Thyroid gland (tissue), 4 donors: ENCODE measurements at regions not wholly inside any gene's neighbourhood (a gene's known extent, or its start where the extent isn't known, plus 50 kb on each side); places are given as distances from the start of the nearest gene placed in this dataset.
A peak's percentile ranks its signal among the peaks of the same experiment; 100 is the strongest.

Source experiments
- DNase-seq, 2 donors: peaks; one replicate each; pipeline ENCODE4 v3.0.0-alpha.2; 2019
- H3K27ac ChIP-seq, 3 donors: fragments of 200-600 bp; sonication (generic); 1 replicate in 2 of 3; 2 replicates in 1 of 3; pipeline ENCODE4 v1.5.1; 2016 to 2019; ENCODE audit warnings: mild to moderate bottlenecking in 1 of 3, moderate library complexity in 1 of 3
- H3K27me3 ChIP-seq: fragments of 200-600 bp; sonication (generic); one replicate; pipeline ENCODE4 v1.5.1; 2019
- H3K36me3 ChIP-seq, 2 donors: fragments of 200-600 bp; sonication (generic); one replicate each; pipeline ENCODE4 v1.5.1; 2016 to 2019
- H3K4me1 ChIP-seq, 2 donors: fragments of 200-600 bp; sonication (generic); one replicate each; pipeline ENCODE4 v1.5.1; 2017 to 2019
- H3K4me3 ChIP-seq, 3 donors: fragments of 200-600 bp; sonication (generic); replicated peaks in 1 of 3; 1 replicate in 2 of 3; 2 replicates in 1 of 3; pipeline ENCODE4 v1.5.1; 2016; ENCODE audit warnings: mild to moderate bottlenecking in 1 of 3
- H3K9me3 ChIP-seq: fragments of 200-600 bp; sonication (generic); one replicate; pipeline ENCODE4 v1.5.1; 2017
- POLR2A ChIP-seq, 2 donors: fragments of 450-650 bp; IDR thresholded peaks; one replicate each; pipeline ENCODE4 v1.6.1; 2017; ENCODE audit warnings: antibody characterized with exemption in 2 of 2, mild to moderate bottlenecking in 2 of 2, moderate library complexity in 1 of 2
- WGBS, 2 donors: methylation state at CpG; one replicate each; pipeline ENCODE4 v1.1.5; 2017; 5-methylcytosine and 5-hydroxymethylcytosine counted together
- intact Hi-C: fragments of 100-400 bp; cut with DNase I; formaldehyde crosslinking; loops from one replicate; pipeline ENCODE4 v1.15.1; 2023
- TF ChIP-seq, protein P1 (sequence below), 6 experiments: fragments of 200-600 bp in 3 of 6; fragments of 450-650 bp in 3 of 6; sonication (generic) in 3 of 6; IDR thresholded peaks; one replicate each; pipeline ENCODE4 v1.5.1; 2016 to 2019; ENCODE audit warnings: antibody characterized with exemption in 6 of 6, mild to moderate bottlenecking in 2 of 6, inconsistent platforms in 1 of 6, moderate library complexity in 1 of 6

DNA sequence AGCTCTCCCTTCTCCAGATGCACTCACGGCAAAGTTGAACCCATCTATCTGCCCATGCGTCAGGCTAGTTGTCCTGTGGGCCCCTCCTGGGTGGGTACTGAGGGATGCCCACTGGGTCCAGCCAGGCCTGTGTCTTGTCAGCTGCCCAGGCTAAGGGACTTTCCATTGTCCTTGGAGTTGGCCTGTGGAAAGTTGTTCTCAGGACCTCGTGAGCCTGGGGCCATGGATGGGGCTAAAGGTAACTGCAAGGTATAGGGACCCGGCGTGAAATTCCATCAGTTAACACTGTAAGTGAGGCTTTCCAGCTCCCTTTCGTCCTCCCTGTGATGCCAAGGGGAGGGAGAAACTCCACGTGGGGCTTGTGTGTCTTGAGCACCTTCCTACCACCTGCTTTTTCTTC is 126.5 kb downstream of the CEBPB start:
- no peak for TF ChIP-seq POLR2A (IDR thresholded peaks at IDR 0.05)
- TF ChIP-seq, protein P1, sequence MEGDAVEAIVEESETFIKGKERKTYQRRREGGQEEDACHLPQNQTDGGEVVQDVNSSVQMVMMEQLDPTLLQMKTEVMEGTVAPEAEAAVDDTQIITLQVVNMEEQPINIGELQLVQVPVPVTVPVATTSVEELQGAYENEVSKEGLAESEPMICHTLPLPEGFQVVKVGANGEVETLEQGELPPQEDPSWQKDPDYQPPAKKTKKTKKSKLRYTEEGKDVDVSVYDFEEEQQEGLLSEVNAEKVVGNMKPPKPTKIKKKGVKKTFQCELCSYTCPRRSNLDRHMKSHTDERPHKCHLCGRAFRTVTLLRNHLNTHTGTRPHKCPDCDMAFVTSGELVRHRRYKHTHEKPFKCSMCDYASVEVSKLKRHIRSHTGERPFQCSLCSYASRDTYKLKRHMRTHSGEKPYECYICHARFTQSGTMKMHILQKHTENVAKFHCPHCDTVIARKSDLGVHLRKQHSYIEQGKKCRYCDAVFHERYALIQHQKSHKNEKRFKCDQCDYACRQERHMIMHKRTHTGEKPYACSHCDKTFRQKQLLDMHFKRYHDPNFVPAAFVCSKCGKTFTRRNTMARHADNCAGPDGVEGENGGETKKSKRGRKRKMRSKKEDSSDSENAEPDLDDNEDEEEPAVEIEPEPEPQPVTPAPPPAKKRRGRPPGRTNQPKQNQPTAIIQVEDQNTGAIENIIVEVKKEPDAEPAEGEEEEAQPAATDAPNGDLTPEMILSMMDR (IDR thresholded peaks at IDR 0.05) = no peak
- 81 to 84% methylated on average over 7 of the region's 7 CpGs for WGBS, 2 donors
- H3K27ac ChIP-seq = peak overlapping the region in 1 of 3 donors; percentile 32

DNA sequence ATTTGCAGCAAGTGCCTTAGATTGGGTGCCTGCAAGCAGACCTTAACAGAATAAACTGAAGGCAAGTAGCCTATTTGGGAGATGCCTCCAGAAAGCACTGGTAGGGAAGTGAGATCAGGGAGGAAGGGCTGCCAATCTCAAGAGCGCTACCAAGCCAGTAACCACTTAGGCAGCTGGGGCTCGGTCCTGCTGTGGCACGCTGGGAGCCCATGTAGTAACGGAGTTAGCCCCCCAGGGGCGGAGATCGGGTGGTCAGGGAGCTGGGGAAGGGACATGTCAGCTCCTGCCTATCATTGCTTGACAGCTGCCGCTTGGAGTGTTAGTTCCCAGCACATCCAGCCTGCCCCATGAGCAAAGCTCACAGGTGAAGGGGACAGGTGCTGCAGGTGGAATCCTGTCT is 127.0 kb downstream of the CEBPB start:
- Histone ChIP-seq H3K4me1 (peaks cover 27 to 55% of the 10 kb centered on the region in 2 donors), H3K4me3 (no peak overlapping the region), H3K27me3 (no peaks in the 10 kb centered on the region), H3K27ac (peak overlapping the region in 2 of 3 donors; percentile 29 to 32), H3K9me3 (no peaks in the 10 kb centered on the region), H3K36me3 (no peaks in the 10 kb centered on the region)
- intact Hi-C loops = no loop called here
- TF ChIP-seq POLR2A (IDR thresholded peaks at IDR 0.05) = no peak
- TF ChIP-seq, protein P1 (IDR thresholded peaks at IDR 0.05) = no peak
- 60 to 68% methylated on average over 5 to 7 of the region's 7 CpGs for WGBS, 2 donors
- no peak for DNase-seq

More for the DNA sequence above, 126.5 kb downstream of the CEBPB start:
- Histone ChIP-seq H3K36me3 (no peaks in the 10 kb centered on the region), H3K27me3 (no peaks in the 10 kb centered on the region), H3K9me3 (no peaks in the 10 kb centered on the region), H3K4me1 (peaks cover 32 to 55% of the 10 kb centered on the region in 2 donors), H3K4me3 (no peak overlapping the region)
- intact Hi-C loops = no loop called here
- DNase-seq = no peak

DNA sequence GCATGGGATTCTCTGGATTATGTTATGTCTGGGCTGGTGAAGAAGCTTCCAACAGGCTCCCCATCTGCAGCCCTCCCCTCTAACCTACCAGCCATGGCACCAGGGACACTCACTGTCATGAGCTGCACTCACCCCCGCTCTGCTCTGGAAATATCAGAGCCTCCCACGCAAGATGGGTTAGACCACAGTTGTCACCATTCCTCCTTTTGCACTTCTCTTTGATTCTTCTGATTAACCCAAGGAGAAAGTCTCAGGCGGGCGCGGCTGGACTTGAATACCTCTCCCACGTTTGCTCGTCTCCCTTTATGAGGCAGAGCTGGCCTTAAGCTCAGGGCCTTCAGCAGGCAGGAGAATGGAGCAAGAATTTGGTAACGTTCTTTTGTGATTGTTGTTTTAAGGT is 128.1 kb downstream of the CEBPB start:
- no peaks in the 10 kb centered on the region for H3K9me3 ChIP-seq
- TF ChIP-seq, protein P1 (IDR thresholded peaks at IDR 0.05) = no peak
- no peak for TF ChIP-seq POLR2A (IDR thresholded peaks at IDR 0.05)
- H3K4me3 ChIP-seq = no peak overlapping the region
- intact Hi-C loops = no loop called here
- DNase-seq = no peak
- 85 to 87% methylated on average over 8 of the region's 8 CpGs for WGBS, 2 donors
- no peaks in the 10 kb centered on the region for H3K27me3 ChIP-seq
- no peaks in the 10 kb centered on the region for H3K36me3 ChIP-seq
- peak overlapping the region in 1 of 3 donors; percentile 28 for H3K27ac ChIP-seq
- peaks cover 22 to 48% of the 10 kb centered on the region in 2 donors for H3K4me1 ChIP-seq

DNA sequence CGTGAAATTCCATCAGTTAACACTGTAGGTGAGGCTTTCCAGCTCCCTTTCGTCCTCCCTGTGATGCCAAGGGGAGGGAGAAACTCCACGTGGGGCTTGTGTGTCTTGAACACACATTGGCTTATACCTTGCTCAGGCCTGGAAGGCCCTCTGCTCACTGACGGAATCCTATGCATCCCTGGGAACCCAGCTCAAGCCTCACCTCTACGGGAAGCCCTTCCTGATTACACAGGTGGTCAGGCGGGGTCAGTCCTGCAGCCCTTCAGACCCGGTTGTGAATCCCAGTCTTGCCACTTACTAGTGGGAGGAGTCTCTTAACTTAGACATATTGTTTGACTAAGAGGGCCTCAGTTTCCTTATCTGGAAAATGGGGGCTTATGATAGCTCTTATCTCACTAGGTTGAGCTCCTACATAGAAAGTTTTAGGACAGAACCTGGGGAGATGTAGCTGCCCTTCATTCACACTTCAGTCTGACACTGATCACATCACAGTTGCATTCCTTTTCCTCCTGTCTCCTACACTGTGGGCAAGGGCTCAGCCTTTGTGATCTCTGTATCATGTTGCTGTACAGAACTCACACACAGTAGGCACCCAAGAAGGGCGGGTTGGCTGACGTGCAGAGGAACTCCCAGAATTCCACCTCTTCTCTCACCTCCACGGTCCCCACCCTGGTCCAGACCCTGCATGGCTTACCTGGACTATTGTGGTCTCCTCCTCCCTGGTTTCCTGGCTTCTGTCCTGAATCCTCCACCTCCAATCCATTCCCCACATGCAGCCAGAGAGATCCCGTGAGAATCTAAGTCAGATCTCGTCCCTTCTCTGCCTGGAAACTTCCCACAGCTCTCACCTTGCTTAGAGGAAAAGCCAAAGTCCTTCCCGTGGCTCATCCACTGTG is 129.6 kb downstream of the CEBPB start:
- Histone ChIP-seq H3K36me3 (no peaks in the 10 kb centered on the region), H3K9me3 (no peaks in the 10 kb centered on the region), H3K4me3 (peak overlapping the region in 1 of 3 donors; percentile 33), H3K27ac (peak overlapping the region; percentile 91 to 97 (median 92)), H3K27me3 (no peaks in the 10 kb centered on the region), H3K4me1 (peaks cover 22 to 48% of the 10 kb centered on the region in 2 donors)
- WGBS, 2 donors = 78 to 79% methylated on average over 13 of the region's 13 CpGs
- DNase-seq = no peak
- TF ChIP-seq, protein P1 (IDR thresholded peaks at IDR 0.05) = no peak
- no peak for TF ChIP-seq POLR2A (IDR thresholded peaks at IDR 0.05)
- intact Hi-C loops = no loop called here
